GM23338 (cell line): ENCODE measurements at regions not wholly inside any gene's neighbourhood (a gene's known extent, or its start where the extent isn't known, plus 50 kb on each side); places are given as distances from the start of the nearest gene placed in this dataset.

Experiments used
- ATAC-seq: fragments of 200-7000 bp; cut with Tn5 transposase; 3 replicates; pipeline ENCODE4 v1.9.1; 2020
- DNase-seq: peaks from one replicate; pipeline ENCODE4 v3.0.0-alpha.2; 2015; ENCODE audit warnings: low spot score
- H2AFZ ChIP-seq: fragments of 200-600 bp; sonication (generic); 2 replicates; pipeline ENCODE4 v1.8.0; 2016; ENCODE audit warnings: antibody characterized with exemption, mild to moderate bottlenecking, moderate library complexity
- H3F3A ChIP-seq: fragments of 200-600 bp; sonication (generic); replicated peaks from 2 replicates; pipeline ENCODE4 v1.8.0; 2017; ENCODE audit warnings: antibody characterized with exemption, mixed run types, low read depth
- H3K27ac ChIP-seq: fragments of 200-600 bp; sonication (generic); 2 replicates; pipeline ENCODE4 v1.6.1; 2016; ENCODE audit warnings: low read depth
- H3K27me3 ChIP-seq: fragments of 200-600 bp; sonication (generic); 2 replicates; pipeline ENCODE4 v1.8.0; 2016; ENCODE audit warnings: mild to moderate bottlenecking, mixed run types, moderate library complexity; ENCODE audit not compliant: insufficient read depth
- H3K36me3 ChIP-seq: fragments of 200-600 bp; sonication (generic); 2 replicates; pipeline ENCODE4 v1.8.0; 2016; ENCODE audit warnings: mild to moderate bottlenecking; ENCODE audit not compliant: insufficient read depth
- H3K4me1 ChIP-seq: fragments of 200-600 bp; sonication (generic); 2 replicates; pipeline ENCODE4 v1.8.0; 2016; ENCODE audit warnings: mild to moderate bottlenecking, moderate library complexity; ENCODE audit not compliant: insufficient read depth
- H3K4me2 ChIP-seq: fragments of 200-600 bp; sonication (generic); 2 replicates; pipeline ENCODE4 v1.7.1; 2017; ENCODE audit warnings: mixed run types
- H3K4me3 ChIP-seq: fragments of 200-600 bp; sonication (generic); 2 replicates; pipeline ENCODE4 v1.6.1; 2016; ENCODE audit warnings: mixed run types
- H3K79me2 ChIP-seq: fragments of 200-600 bp; sonication (generic); replicated peaks from 2 replicates; pipeline ENCODE4 v1.8.0; 2017; ENCODE audit warnings: mild to moderate bottlenecking; ENCODE audit not compliant: insufficient read depth
- H3K9me2 ChIP-seq: fragments of 200-600 bp; sonication (generic); 2 replicates; pipeline ENCODE4 v1.8.0; 2017; ENCODE audit not compliant: insufficient read depth
- H4K20me1 ChIP-seq: fragments of 200-600 bp; sonication (generic); replicated peaks from 2 replicates; pipeline ENCODE4 v1.8.0; 2017; ENCODE audit warnings: mild to moderate bottlenecking; ENCODE audit not compliant: insufficient read depth
- H3K27ac Mint-ChIP-seq: 2 replicates; pipeline ENCODE4 v1.8.0; 2020; ENCODE audit warnings: inconsistent platforms, mild to moderate bottlenecking, moderate library complexity, mixed read lengths
- H3K27me3 Mint-ChIP-seq: 3 replicates; pipeline ENCODE4 v1.8.0; 2022; ENCODE audit warnings: low read depth, mild to moderate bottlenecking, moderate library complexity, mixed read lengths, inconsistent platforms; ENCODE audit not compliant: insufficient read depth, poor library complexity
- H3K36me3 Mint-ChIP-seq: 3 replicates; pipeline ENCODE4 v1.8.0; 2021; ENCODE audit warnings: low read depth, mild to moderate bottlenecking, inconsistent platforms, moderate library complexity, mixed read lengths
- H3K4me1 Mint-ChIP-seq: 3 replicates; pipeline ENCODE4 v1.8.0; 2020; ENCODE audit warnings: mild to moderate bottlenecking, inconsistent platforms, mixed read lengths
- H3K4me3 Mint-ChIP-seq: 3 replicates; pipeline ENCODE4 v1.8.0; 2021; ENCODE audit warnings: moderate library complexity, mild to moderate bottlenecking, inconsistent platforms, mixed read lengths
- H3K9me3 Mint-ChIP-seq: 3 replicates; pipeline ENCODE4 v1.8.0; 2020; ENCODE audit warnings: moderate library complexity, mild to moderate bottlenecking, inconsistent platforms, mixed read lengths
- CREB1 ChIP-seq: fragments of 250-450 bp; sonication (Bioruptor Pico); IDR thresholded peaks from 2 replicates; pipeline ENCODE4 v1.5.0; 2020; ENCODE audit warnings: low read depth, mild to moderate bottlenecking, moderate library complexity
- CTCF ChIP-seq, 2 experiments: fragments of 200-600 bp in 1 of 2; sonication (generic) in 1 of 2; conservative IDR thresholded peaks; 2 replicates each; pipeline versions ENCODE4 v1.5.1 to v1.6.1; 2016 to 2017; ENCODE audit warnings: antibody characterized with exemption in 2 of 2, low read depth in 2 of 2, mild to moderate bottlenecking in 2 of 2, moderate library complexity in 1 of 2
- EZH2 ChIP-seq: fragments of 200-600 bp; sonication (generic); IDR thresholded peaks from one replicate; pipeline ENCODE4 v1.8.0; 2017; ENCODE audit warnings: antibody characterized with exemption, mild to moderate bottlenecking, low read depth; ENCODE audit not compliant: unreplicated experiment
- JUNB ChIP-seq: IDR thresholded peaks from one replicate; pipeline ENCODE4 v1.6.1; 2016; ENCODE audit warnings: antibody characterized with exemption; ENCODE audit not compliant: unreplicated experiment
- POLR2AphosphoS5 ChIP-seq: IDR thresholded peaks from 2 replicates; pipeline ENCODE4 v1.6.1; 2016; ENCODE audit warnings: antibody characterized with exemption, low read depth
- STAT1 ChIP-seq: IDR thresholded peaks from one replicate; pipeline ENCODE4 v1.6.1; 2016; ENCODE audit warnings: antibody characterized with exemption; ENCODE audit not compliant: unreplicated experiment
- ZNF114 ChIP-seq: fragments of 250-450 bp; sonication (Bioruptor Pico); IDR thresholded peaks from 2 replicates; pipeline ENCODE4 v1.5.0; 2020; ENCODE audit warnings: mild to moderate bottlenecking, moderate library complexity
- ZNF331 ChIP-seq: fragments of 250-450 bp; sonication (Bioruptor Pico); IDR thresholded peaks from 2 replicates; pipeline ENCODE4 v1.5.0; 2020; ENCODE audit warnings: low read depth, mild to moderate bottlenecking, moderate library complexity
- TF ChIP-seq, protein P1 (sequence below): IDR thresholded peaks from one replicate; pipeline ENCODE4 v1.6.1; 2018; ENCODE audit warnings: antibody characterized with exemption; ENCODE audit not compliant: unreplicated experiment
- TF ChIP-seq, protein P2 (sequence below): fragments of 250-450 bp; sonication (Bioruptor Pico); IDR thresholded peaks from 2 replicates; pipeline ENCODE4 v1.5.0; 2020; ENCODE audit warnings: mild to moderate bottlenecking, moderate library complexity
- TF ChIP-seq, protein P3 (sequence below): IDR thresholded peaks from 2 replicates; pipeline ENCODE4 v1.6.1; 2016; ENCODE audit warnings: antibody characterized with exemption

DNA sequence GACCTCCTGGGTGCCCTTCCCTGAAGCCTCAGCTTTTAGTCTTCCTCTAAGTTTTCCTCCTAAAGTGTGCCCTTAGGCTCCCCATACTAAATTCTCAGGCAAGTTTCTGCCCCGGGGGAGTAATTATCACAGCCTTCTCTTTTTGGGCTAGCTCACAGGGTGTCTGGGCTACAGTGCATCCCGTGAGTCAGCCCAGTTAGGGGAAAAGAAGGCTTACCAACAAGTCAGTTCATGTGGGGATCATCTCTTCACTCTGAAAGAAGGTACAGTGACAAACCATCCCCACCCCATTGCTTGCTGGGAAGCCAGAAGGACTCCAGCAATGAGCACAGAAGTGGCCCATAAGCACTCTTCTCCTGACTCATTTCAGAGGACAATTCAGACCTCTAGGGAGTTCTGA, 134.7 kb upstream of the FAM9C start:
- Histone ChIP-seq H3K27me3 (no peaks in the 10 kb centered on the region), H3K9me2 (no peaks in the 10 kb centered on the region), H3K4me2 (no peak overlapping the region), H3K4me3 (no peak overlapping the region), H3F3A (no peaks in the 10 kb centered on the region), H3K4me1 (no peaks in the 10 kb centered on the region), H3K27ac (no peak overlapping the region), H3K36me3 (no peaks in the 10 kb centered on the region), H2AFZ (no peak overlapping the region), H3K79me2 (no peaks in the 10 kb centered on the region), H4K20me1 (no peaks in the 10 kb centered on the region)
- H3K36me3 Mint-ChIP-seq, result peaks cover 4% of the 10 kb centered on the region; the same call in 1 of the 3 replicates
- TF ChIP-seq CREB1 (CRISPR knock-in tag) (no peak), STAT1 (no peak), JUNB (no peak), ZNF331 (no peak), POLR2AphosphoS5 (no peak), CTCF (conservative IDR thresholded peaks at IDR 0.05; ENCODE audit: low read depth in 2 of 2) (no peak), EZH2 (no peak), ZNF114 (CRISPR knock-in tag) (no peak)
- TF ChIP-seq, protein P1, sequence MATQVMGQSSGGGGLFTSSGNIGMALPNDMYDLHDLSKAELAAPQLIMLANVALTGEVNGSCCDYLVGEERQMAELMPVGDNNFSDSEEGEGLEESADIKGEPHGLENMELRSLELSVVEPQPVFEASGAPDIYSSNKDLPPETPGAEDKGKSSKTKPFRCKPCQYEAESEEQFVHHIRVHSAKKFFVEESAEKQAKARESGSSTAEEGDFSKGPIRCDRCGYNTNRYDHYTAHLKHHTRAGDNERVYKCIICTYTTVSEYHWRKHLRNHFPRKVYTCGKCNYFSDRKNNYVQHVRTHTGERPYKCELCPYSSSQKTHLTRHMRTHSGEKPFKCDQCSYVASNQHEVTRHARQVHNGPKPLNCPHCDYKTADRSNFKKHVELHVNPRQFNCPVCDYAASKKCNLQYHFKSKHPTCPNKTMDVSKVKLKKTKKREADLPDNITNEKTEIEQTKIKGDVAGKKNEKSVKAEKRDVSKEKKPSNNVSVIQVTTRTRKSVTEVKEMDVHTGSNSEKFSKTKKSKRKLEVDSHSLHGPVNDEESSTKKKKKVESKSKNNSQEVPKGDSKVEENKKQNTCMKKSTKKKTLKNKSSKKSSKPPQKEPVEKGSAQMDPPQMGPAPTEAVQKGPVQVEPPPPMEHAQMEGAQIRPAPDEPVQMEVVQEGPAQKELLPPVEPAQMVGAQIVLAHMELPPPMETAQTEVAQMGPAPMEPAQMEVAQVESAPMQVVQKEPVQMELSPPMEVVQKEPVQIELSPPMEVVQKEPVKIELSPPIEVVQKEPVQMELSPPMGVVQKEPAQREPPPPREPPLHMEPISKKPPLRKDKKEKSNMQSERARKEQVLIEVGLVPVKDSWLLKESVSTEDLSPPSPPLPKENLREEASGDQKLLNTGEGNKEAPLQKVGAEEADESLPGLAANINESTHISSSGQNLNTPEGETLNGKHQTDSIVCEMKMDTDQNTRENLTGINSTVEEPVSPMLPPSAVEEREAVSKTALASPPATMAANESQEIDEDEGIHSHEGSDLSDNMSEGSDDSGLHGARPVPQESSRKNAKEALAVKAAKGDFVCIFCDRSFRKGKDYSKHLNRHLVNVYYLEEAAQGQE, result no peak
- TF ChIP-seq, protein P2, sequence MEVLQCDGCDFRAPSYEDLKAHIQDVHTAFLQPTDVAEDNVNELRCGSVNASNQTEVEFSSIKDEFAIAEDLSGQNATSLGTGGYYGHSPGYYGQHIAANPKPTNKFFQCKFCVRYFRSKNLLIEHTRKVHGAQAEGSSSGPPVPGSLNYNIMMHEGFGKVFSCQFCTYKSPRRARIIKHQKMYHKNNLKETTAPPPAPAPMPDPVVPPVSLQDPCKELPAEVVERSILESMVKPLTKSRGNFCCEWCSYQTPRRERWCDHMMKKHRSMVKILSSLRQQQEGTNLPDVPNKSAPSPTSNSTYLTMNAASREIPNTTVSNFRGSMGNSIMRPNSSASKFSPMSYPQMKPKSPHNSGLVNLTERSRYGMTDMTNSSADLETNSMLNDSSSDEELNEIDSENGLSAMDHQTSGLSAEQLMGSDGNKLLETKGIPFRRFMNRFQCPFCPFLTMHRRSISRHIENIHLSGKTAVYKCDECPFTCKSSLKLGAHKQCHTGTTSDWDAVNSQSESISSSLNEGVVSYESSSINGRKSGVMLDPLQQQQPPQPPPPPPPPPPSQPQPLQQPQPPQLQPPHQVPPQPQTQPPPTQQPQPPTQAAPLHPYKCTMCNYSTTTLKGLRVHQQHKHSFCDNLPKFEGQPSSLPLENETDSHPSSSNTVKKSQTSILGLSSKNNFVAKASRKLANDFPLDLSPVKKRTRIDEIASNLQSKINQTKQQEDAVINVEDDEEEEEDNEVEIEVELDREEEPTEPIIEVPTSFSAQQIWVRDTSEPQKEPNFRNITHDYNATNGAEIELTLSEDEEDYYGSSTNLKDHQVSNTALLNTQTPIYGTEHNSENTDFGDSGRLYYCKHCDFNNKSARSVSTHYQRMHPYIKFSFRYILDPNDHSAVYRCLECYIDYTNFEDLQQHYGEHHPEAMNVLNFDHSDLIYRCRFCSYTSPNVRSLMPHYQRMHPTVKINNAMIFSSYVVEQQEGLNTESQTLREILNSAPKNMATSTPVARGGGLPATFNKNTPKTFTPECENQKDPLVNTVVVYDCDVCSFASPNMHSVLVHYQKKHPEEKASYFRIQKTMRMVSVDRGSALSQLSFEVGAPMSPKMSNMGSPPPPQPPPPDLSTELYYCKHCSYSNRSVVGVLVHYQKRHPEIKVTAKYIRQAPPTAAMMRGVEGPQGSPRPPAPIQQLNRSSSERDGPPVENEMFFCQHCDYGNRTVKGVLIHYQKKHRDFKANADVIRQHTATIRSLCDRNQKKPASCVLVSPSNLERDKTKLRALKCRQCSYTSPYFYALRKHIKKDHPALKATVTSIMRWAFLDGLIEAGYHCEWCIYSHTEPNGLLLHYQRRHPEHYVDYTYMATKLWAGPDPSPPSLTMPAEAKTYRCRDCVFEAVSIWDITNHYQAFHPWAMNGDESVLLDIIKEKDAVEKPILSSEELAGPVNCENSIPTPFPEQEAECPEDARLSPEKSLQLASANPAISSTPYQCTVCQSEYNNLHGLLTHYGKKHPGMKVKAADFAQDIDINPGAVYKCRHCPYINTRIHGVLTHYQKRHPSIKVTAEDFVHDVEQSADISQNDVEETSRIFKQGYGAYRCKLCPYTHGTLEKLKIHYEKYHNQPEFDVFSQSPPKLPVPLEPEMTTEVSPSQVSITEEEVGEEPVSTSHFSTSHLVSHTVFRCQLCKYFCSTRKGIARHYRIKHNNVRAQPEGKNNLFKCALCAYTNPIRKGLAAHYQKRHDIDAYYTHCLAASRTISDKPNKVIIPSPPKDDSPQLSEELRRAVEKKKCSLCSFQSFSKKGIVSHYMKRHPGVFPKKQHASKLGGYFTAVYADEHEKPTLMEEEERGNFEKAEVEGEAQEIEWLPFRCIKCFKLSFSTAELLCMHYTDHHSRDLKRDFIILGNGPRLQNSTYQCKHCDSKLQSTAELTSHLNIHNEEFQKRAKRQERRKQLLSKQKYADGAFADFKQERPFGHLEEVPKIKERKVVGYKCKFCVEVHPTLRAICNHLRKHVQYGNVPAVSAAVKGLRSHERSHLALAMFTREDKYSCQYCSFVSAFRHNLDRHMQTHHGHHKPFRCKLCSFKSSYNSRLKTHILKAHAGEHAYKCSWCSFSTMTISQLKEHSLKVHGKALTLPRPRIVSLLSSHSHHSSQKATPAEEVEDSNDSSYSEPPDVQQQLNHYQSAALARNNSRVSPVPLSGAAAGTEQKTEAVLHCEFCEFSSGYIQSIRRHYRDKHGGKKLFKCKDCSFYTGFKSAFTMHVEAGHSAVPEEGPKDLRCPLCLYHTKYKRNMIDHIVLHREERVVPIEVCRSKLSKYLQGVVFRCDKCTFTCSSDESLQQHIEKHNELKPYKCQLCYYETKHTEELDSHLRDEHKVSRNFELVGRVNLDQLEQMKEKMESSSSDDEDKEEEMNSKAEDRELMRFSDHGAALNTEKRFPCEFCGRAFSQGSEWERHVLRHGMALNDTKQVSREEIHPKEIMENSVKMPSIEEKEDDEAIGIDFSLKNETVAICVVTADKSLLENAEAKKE (CRISPR knock-in tag), result no peak
- TF ChIP-seq, protein P3, sequence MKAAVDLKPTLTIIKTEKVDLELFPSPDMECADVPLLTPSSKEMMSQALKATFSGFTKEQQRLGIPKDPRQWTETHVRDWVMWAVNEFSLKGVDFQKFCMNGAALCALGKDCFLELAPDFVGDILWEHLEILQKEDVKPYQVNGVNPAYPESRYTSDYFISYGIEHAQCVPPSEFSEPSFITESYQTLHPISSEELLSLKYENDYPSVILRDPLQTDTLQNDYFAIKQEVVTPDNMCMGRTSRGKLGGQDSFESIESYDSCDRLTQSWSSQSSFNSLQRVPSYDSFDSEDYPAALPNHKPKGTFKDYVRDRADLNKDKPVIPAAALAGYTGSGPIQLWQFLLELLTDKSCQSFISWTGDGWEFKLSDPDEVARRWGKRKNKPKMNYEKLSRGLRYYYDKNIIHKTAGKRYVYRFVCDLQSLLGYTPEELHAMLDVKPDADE, result no peak
- H3K27ac Mint-ChIP-seq, result no peak overlapping the region
- H3K4me3 Mint-ChIP-seq, result no peak overlapping the region
- H3K4me1 Mint-ChIP-seq, result no peaks in the 10 kb centered on the region
- H3K9me3 Mint-ChIP-seq, result peaks cover 3% of the 10 kb centered on the region; the same call in 2 of the 3 replicates
- no peak for ATAC-seq
- H3K27me3 Mint-ChIP-seq, result no peaks in the 10 kb centered on the region
- DNase-seq, result no peak
